ENCODE measurements at regions not wholly inside any gene's neighbourhood (a gene's known extent, or its start where the extent isn't known, plus 50 kb on each side); places are given as distances from the start of the nearest gene placed in this dataset.

DNA sequence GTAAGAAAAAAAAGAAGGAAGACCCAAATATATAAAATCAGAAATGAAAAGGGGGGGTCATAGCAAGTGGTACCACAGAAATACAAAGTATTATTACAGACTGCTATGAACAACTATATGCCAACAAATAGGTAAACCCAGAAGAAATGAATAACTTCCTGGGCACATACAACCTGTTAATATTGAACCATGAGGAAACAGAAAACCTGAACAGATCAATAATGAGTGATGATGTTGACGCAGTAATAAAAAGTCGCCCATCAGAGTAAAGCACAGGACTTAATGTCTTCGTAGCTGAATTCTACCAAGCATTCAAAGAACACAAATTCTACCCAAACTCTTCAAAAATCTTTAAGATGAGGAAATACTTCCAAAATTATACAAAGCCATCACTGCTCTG is 921.6 kb upstream of the SEMA6D start:
- no peak for DNase-seq (ENCODE audit: low read depth in 2 of 2, low spot score in 1 of 2)

DNA sequence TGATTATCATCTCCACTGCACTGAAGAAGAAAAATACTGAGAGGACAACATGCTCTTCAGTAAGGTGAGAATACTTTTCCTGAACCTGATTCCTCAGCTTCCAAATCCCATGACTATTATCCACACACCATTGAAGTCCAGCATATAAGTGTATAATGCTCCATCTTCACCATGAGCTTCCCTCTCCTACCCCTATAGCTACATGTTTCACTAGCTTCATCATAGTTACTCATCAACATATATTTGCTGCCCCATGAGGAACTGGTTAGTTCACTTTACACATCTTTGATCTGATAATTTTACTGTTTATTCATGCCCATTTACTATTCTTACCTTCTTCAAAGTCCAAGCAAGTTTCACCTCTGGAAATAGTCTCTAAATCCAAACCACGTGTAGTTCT is 908.5 kb upstream of the SEMA6D start:
- no peak for DNase-seq (ENCODE audit: low read depth in 2 of 2, low spot score in 1 of 2)

DNA sequence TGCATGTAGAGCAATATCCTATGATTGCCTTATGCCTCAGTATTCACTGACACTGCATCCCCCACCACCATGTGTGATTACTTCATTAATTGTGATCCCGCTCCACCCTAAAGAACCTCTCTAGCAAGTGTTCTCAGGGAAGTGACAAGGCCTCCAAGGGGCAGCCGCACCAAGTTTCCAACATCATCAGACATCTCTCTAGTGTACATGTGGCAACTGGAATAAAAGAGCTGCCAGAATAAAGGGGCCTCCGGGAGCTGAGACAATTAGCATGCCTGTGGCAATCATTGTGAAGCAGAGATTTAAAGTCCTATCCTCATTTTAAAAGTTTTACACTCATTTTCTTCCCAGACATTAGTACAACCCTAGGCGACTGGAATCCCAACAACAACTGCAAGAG is 902.1 kb upstream of the SEMA6D start:
- no peak for DNase-seq (ENCODE audit: low read depth in 2 of 2, low spot score in 1 of 2)

DNA sequence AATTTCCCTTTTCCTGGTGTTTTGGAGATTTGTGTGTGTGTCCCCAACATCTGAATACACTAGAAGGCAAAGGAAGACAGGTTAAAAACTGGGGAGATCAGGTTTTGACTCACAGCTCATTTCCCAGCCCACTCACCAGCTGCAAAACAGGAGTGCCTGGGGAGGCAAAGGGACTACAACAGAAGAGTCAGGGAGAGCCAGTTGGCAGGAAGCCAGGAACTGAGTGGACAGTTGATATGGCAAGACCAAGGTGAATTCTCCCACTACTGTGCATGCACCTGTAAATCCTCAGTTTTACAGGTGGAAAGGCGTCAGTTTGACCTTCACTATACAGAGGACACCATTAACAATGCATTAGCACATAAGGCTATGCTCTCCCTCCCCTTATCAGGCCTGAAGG is 901.5 kb upstream of the SEMA6D start:
- no peak for DNase-seq (ENCODE audit: low read depth in 2 of 2, low spot score in 1 of 2)

DNA sequence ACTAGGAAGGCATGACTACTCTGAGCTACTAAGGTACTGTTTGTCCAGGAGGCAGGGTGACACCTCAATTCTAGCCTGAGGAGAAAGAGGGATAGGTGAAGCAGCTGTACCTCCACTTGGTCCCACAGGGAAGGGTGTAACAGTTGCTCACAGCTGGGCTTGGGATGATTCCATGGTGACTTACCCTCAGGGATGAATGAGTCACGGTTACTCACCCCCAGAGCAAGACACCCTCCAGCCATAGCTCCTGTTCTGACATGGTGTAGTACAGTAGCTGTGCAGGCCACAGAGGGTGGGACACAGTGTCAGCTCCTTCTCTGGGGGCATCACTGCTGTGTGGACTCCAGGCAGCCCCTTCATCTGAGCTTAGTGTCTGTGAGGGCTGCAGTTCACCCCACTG is 868.6 kb upstream of the SEMA6D start:
- no peak for DNase-seq (ENCODE audit: low read depth in 2 of 2, low spot score in 1 of 2)

DNA sequence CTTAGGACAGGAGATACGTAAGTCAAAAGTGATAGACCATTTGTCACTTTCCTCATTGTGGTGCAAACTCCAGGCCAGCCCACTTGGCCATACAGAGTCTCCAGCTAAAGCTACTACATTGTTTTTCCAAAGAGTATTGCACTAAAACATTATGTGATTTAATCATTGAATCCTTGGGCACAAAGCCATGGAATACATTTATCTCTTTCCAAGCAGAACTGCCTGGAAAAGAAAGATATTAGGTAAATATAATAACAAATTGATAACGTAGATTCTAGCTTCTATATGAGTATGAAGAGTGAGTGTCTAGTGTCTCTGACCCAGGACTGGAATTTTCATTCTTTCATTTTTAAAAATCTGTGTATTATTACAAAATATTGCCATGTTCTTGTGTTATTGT is 863.7 kb upstream of the SEMA6D start:
- DNase-seq (ENCODE audit: low read depth in 2 of 2, low spot score in 1 of 2), result no peak

DNA sequence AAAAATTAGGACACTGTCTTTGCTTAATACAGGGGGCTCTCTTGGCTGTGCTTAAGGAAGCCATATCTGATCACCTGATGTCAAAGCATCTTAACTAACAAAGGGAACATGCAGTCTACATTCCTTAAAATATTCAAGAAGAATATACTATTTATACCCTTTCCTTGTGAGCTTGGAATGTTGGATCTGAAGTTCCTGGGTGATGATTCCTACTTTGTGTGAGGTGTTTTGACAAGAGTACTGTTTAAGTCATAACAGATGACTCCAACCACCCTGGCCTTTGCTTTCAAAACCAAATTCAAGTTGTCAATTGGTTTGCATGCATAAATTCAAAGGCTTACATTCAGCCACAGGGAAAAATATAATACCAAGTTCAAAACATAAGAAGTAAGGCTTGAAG is 862.7 kb upstream of the SEMA6D start:
- no peak for DNase-seq (ENCODE audit: low read depth in 2 of 2, low spot score in 1 of 2)

DNA sequence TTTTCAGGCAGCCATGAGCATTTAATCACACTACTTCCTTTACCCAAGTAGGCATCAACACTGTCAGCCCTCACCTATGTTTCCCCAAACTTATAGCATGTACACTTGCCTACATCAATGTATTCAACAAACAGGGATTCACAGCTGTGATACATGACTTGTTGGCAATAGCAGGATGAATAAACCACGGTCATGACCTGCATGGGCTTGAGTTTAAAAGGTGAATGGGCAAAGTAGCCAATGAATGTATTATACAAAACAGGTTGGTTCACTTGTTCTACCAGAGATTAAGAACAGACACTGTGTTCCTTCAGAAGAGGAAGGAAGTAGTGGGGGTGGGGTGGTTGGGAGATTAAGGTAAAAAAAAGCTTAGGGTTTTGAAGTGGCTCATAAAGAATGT is 861.9 kb upstream of the SEMA6D start:
- DNase-seq (ENCODE audit: low read depth in 2 of 2, low spot score in 1 of 2), result no peak

DNA sequence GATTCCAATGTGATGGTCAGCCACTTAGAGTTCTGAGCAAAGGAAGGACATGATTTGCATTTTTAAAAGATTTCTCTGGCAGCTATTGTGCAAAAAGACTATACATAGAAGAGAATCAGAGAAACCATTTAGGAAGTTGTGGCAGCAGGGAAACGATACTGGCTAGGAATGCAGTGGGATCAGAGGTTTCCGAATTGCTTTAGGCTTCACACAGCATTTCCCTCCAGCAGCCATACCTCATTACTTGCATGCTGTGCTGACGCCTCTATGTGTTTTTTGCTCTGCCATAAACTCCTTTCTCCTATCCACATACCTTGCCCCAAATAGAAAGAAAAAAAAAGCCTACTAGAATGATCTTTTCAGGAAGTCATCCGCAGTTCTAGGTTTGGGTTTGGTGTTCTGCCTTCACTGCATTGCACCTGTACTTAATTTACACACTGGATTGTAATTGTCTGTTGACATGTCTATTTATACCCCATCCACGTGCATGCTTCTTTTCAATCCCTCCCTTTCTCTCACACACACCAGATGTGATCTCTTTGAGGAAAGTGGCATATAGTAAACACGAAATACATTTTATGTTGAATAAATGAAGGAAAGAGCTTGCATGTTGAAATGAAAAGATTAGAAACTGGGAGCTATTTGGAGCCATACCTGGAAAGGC is 860.3 kb upstream of the SEMA6D start:
- no peak for DNase-seq (ENCODE audit: low read depth in 2 of 2, low spot score in 1 of 2)

DNA sequence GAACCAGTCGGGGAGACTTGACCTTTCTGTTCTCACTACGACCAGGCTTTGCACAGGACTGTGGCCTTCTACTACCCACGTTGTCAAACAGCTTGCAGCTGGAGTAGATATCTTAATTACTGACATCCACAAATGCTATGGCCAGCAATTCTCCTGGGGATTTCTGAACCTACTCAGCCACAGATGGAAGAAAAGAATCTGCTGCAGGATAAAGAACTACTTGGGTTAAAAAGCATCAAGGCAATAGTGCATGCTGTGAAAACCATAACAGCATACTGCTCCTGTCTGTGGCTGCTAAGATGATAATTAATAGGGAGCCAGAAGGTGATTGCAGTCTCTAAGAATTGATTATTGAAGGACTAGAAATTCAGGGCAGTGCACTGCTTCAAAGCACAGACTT is 859.2 kb upstream of the SEMA6D start:
- DNase-seq (ENCODE audit: low read depth in 2 of 2, low spot score in 1 of 2), result no peak

DNA sequence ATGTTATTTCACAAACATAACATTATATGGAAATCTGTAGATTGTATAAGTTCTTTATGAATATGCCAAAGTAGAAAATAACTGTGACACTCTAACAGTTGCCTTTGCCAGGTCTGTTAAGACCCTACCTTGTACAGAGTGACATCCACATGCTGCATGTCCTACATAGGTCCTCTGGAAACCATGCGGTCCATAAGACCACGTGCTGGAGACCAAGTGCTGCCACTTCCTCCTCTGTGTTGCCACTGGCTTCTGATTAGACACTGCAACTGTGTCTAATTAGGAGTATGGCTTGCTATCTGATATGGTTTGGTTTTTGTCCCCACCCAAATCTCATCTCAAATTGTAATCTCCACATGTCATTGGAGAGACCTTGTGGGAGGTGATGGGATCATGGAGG is 855.5 kb upstream of the SEMA6D start:
- no peak for DNase-seq (ENCODE audit: low read depth in 2 of 2, low spot score in 1 of 2)

DNA sequence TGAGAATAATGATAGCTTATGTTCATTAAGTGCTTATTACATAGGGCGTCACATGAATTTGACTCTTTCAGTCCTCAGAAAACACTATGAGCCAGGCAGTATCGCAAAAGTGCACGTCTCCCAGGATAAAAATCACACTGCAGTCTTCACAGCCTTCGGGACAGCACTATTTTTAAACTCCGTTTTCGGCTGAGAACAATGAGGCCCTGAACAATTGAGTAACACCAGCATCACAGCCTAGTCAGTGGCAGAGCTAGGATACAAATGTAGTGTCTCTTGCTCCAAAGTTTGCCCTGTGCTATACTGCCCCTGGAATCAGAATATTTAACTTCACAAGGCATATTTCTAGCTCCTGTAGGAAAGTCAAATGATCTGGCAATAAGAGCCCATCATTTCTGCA is 852.1 kb upstream of the SEMA6D start:
- no peak for DNase-seq (ENCODE audit: low read depth in 2 of 2, low spot score in 1 of 2)

DNA sequence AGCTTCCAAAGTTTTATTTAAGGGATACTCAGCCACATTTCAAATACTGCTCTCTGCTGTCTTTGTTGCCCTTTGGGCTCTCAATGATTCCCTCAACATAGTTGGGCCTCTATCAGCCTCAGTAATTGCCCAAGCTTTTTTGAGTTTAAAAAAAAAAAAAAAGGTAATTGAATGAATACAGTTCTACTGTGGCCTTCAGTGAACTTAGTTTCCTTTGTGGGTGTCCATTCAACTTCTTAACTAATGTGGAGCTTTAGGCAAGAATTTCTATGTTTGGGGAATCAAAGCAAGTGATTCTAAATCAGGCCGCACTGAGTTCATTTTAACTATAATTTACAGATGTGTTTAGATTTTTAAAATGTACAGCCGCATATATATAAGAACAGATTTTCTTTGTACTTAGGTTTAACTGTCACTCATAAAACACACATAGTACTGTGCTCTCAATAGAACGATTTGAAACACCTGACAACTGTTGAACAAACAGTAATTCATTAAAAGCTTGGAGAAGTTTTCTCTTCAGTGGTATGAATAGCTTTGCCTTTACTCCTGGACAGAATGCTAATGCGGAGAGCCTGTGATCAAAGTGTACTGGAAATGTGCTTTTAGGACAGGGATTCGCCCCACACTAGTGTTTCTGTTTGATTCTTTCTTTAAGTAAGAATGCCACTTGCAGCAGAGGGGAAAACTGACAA is 844.9 kb upstream of the SEMA6D start:
- DNase-seq (ENCODE audit: low read depth in 2 of 2, low spot score in 1 of 2), result no peak

DNA sequence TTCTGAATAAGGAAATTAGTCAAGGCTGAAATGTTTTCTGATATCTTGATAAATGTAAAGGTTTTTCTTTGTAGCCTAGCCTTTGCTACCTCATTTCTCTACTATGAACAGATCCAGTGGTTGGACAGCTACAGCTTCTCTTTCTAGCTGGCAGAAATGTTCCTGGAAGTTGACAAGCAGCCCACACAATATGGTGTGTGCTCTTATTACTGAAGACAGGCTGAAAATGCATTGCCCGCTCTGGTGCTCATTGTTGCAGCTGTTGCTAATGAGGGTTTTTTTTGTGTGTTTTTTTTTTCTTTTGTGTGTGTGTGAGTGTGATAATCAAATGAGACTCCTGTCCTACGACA is 844.3 kb upstream of the SEMA6D start:
- DNase-seq (ENCODE audit: low read depth in 2 of 2, low spot score in 1 of 2), result no peak

DNA sequence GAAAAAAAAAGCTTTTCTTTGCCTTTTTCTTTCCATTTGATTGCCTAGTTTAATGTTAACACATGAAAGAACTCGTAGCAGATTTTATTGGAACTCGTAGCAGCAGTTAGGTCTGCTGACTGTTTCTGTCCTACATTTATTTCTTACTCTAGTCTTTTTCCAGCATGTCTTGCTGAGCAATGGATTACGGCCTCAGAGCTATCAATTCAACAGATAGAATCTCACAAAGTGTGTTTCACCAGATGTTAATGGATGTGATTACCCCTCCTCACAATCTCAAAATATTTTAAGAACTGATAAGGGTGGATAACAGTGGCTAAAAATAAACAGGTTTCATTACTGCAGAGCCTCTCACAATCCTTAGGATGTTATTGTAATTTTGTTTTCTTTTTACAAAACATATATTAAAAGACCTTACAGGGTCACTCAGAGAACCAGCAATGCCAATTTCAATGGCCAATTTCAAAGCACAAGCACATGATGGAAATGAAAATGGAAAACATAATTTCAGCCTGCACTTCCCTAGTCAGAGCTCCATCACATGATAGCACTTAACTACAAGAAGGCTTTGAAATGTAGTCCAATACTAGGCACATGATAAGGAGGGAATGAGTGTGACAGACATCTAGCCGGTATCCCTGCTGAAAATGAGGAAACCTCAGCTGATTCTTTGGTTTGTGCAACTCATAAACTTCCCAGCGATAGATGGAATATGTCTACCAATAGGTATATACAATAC is 838.1 kb upstream of the SEMA6D start:
- DNase-seq (ENCODE audit: low read depth in 2 of 2, low spot score in 1 of 2), result no peak

DNA sequence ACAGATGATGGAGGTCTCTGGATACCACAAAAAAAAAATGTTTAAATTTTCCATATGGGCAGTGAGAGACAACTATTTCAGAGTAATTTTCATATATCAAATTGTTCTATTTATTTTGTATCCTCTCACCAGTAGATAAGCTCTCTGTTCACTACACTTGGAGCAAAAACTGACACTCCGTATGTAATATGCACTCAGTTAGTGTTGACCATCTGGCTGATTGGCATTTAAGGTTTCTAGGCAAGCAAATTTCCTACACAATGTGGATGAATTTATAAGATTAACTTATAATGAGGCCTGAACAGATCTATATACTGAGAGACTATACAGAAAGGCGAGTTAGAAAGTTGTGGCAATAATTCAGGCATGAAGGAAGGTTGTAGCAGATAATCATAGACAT is 836.5 kb upstream of the SEMA6D start:
- no peak for DNase-seq (ENCODE audit: low read depth in 2 of 2, low spot score in 1 of 2)

DNA sequence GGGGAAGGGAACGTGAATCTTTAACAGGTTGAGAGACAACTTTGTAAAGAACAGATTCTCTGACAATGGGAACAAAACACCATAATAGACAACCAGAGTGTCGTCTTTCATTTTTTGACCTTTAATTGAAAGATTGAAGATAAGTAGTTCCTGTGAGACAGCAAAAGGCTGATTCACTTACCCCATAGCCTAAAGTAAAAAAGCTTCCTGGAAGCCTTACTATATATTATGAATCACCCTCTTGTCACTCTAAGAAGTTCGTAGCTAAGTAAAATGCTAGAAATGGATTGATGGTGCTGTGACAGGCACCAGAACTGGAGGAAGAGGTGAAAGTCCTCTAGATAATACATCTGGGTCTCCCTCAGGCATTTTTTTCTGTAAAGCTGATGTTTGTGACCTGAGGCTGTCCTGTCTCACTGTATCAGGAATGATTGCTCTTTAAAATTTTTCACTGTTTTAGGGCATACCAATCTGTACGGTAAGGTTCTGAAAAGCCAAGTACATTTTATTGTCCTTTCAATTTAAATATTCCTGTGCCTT is 824.6 kb upstream of the SEMA6D start:
- DNase-seq (ENCODE audit: low read depth in 2 of 2, low spot score in 1 of 2), result no peak

DNA sequence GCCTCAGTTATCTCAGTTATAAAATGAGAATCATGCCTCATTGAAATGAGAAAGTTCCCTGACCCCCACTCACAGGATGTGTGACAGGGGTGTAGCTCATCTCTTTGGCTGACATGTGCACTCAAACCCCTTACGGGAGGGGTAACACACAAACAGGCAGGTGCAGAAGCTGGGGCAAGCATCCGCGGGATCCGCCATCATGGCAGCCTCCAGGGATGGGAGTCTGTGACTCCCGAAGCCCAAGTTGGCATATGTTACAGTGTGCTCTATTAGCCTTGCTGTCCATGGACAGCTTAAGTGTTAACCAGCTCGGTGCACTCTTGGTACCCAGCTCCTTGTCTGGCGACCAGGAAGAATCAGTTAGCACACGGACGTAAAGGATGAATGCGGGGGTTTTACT is 822.7 kb upstream of the SEMA6D start:
- DNase-seq (ENCODE audit: low read depth in 2 of 2, low spot score in 1 of 2), result no peak

DNA sequence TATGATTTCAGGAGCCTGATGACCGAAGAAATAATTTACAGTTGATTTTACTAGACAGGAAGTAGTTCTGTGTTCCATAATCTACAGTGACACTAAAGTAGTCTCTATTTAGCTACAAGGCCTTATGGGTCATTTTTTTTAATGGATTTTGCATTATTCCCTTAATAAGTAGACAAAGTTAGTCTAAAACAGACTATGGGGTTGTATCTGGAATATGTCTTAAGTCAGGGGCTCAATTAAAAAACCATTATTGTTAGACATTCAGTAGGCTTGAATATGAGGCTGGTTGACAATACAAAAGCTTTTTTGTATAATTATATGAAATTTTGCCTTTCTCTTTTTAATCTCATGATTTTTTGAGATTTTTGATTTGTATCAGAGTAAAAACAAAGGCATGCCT is 820.0 kb upstream of the SEMA6D start:
- DNase-seq (ENCODE audit: low read depth in 2 of 2, low spot score in 1 of 2), result no peak

DNA sequence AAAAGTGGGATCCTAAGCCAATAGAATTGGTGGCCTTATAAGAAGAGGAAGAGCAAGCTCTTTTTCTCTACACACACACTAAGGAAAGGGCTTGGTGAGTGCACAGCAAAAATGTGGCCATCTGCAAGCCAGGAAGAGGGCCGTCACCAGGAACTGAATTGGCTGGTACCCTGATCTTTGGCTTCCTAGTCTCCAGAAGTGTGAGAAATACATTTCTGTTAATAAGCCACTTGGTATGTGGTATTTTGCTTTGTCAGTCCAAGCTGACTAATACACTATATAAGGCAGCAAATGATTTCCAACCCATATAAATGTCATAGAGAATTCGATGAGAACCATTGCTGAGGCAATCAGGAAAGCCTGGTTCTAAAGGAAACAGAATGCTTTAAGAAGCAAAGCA is 816.3 kb upstream of the SEMA6D start:
- DNase-seq (ENCODE audit: low read depth in 2 of 2, low spot score in 1 of 2), result no peak

DNA sequence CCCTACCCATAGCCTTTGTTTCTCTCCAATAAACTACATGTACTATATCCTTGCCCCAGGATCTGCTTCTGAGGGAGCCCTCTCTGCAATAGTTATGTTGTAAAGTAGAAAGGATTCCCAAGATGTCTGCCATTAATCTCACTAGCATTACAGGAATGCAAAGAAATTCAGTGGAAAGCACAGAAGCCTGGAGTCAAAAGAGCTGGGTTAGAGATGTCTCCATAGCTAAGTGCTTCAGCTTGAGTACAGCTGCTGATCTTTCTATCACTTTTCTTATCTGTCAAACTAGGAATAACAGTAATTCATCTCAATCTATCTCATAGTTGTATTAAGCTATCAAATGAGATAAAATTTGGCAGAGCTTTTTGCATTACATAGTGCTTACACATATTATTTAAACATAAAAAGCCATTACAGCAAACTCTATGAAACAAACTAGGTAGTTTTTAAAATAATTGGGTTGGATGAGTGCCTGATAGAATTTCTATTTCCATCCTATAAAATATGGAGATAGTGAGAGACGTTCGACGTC is 799.5 kb upstream of the SEMA6D start:
- no peak for DNase-seq (ENCODE audit: low read depth in 2 of 2, low spot score in 1 of 2)

DNA sequence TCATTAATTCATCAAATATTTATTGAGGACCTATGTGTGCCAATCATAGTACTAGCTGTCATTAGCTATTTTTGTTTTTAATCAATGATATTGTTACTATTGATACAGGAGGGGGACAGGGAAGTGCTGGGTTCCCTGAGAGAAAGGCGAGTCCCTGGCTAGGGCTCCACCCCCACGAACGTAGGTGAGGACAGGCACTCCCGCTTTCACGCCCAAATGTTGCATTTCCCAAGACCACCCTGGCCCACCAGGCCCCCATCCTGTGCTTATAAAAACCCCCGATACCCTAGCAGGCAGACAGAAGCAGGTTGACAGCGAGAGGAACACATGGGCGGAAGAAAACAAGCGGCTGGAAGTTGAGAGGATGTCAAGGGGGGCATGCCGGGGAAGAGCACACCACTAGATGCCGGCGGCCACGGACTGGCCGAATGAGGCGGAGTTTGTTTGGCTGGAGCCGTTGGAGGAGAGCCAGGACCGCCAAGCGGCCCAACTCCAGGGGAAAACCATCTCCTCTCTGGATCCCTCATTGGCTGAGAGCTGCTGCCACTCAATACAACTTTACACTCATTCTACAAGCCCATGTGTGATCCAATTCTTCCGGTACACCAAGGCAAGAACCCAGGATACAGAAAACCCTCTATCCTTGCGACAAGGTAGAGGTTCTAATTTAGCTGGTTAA is 798.7 kb upstream of the SEMA6D start:
- no peak for DNase-seq (ENCODE audit: low read depth in 2 of 2, low spot score in 1 of 2)
